WTC11 (cell line): ENCODE measurements at regions not wholly inside any gene's neighbourhood (a gene's known extent, or its start where the extent isn't known, plus 50 kb on each side); places are given as distances from the start of the nearest gene placed in this dataset.

Experiments
- ATAC-seq: fragments of 200-7000 bp; cut with Tn5 transposase; 2 replicates; pipeline ENCODE4 v1.10.0; 2021; ENCODE audit warnings: mild to moderate bottlenecking, moderate library complexity
- CTCF ChIA-PET: fragments of 300-600 bp; sonication (Branson Sonifier 250); formaldehyde crosslinking; loops from one replicate; lab custom pipeline; 2021; ENCODE audit warnings: antibody characterized with exemption; lab: Charles Lee
- POLR2A ChIA-PET: fragments of 350-600 bp; sonication (Branson Sonifier 250); formaldehyde crosslinking; loops from one replicate; lab custom pipeline; 2021; ENCODE audit warnings: antibody characterized with exemption; lab: Charles Lee
- DNase-seq: peaks from one replicate; pipeline ENCODE4 v3.0.0; 2021; ENCODE audit warnings: low spot score
- H3K27ac Mint-ChIP-seq: 2 replicates; pipeline ENCODE4 v1.8.0; 2021; ENCODE audit warnings: mixed read lengths
- H3K27me3 Mint-ChIP-seq: 2 replicates; pipeline ENCODE4 v1.8.0; 2021; ENCODE audit warnings: low read depth, mild to moderate bottlenecking, moderate library complexity, mixed read lengths
- H3K36me3 Mint-ChIP-seq: 2 replicates; pipeline ENCODE4 v1.8.0; 2021; ENCODE audit warnings: mixed read lengths
- H3K4me1 Mint-ChIP-seq: 2 replicates; pipeline ENCODE4 v1.8.0; 2022; ENCODE audit warnings: mixed read lengths
- H3K4me3 Mint-ChIP-seq: 2 replicates; pipeline ENCODE4 v1.8.0; 2021; ENCODE audit warnings: mild to moderate bottlenecking, moderate library complexity, mixed read lengths
- H3K9me3 Mint-ChIP-seq: 2 replicates; pipeline ENCODE4 v1.8.0; 2021; ENCODE audit warnings: mixed read lengths
- ATF1 ChIP-seq: sonication (generic); formaldehyde crosslinking; IDR thresholded peaks from 2 replicates; pipeline ENCODE4 v1.8.1; 2023; ENCODE audit warnings: mild to moderate bottlenecking, moderate library complexity, missing genetic modification reagents
- ATF2 ChIP-seq: sonication (generic); formaldehyde crosslinking; IDR thresholded peaks from 2 replicates; pipeline ENCODE4 v1.8.1; 2022; ENCODE audit warnings: low read depth, missing genetic modification reagents, borderline replicate concordance
- CREB1 ChIP-seq: sonication (generic); formaldehyde crosslinking; IDR thresholded peaks from 2 replicates; pipeline ENCODE4 v1.8.0; 2023; ENCODE audit warnings: mild to moderate bottlenecking, missing genetic modification reagents
- ELF4 ChIP-seq: sonication (generic); formaldehyde crosslinking; IDR thresholded peaks from 2 replicates; pipeline ENCODE4 v1.8.1; 2022; ENCODE audit warnings: low read depth, mild to moderate bottlenecking, moderate library complexity, missing genetic modification reagents
- ETV6 ChIP-seq: sonication (generic); formaldehyde crosslinking; IDR thresholded peaks from 2 replicates; pipeline ENCODE4 v1.8.1; 2022; ENCODE audit warnings: mild to moderate bottlenecking, missing genetic modification reagents
- FOXP1 ChIP-seq: sonication (generic); formaldehyde crosslinking; IDR thresholded peaks from 2 replicates; pipeline ENCODE4 v1.8.0; 2022; ENCODE audit warnings: missing genetic modification reagents, mild to moderate bottlenecking, moderate library complexity, borderline replicate concordance
- GRHL2 ChIP-seq: fragments of 250-450 bp; sonication (Bioruptor Pico); IDR thresholded peaks from 2 replicates; pipeline ENCODE4 v1.8.0; 2022; ENCODE audit warnings: mild to moderate bottlenecking, moderate library complexity; ENCODE audit not compliant: insufficient replicate concordance, severe bottlenecking
- IRF2 ChIP-seq: sonication (generic); formaldehyde crosslinking; IDR thresholded peaks from 2 replicates; pipeline ENCODE4 v1.8.0; 2022; ENCODE audit warnings: low read depth, missing genetic modification reagents, borderline replicate concordance
- JAZF1 ChIP-seq: fragments of 250-450 bp; sonication (Bioruptor Pico); IDR thresholded peaks from 2 replicates; pipeline ENCODE4 v1.9.0; 2021; ENCODE audit warnings: moderate library complexity, mild to moderate bottlenecking, inconsistent platforms
- JUN ChIP-seq: sonication (generic); formaldehyde crosslinking; IDR thresholded peaks from 2 replicates; pipeline ENCODE4 v1.8.0; 2023; ENCODE audit warnings: mild to moderate bottlenecking, missing genetic modification reagents
- KAT7 ChIP-seq: sonication (generic); formaldehyde crosslinking; IDR thresholded peaks from 2 replicates; pipeline ENCODE4 v1.8.1; 2023; ENCODE audit warnings: missing genetic modification reagents, mild to moderate bottlenecking, borderline replicate concordance
- MAX ChIP-seq: sonication (generic); formaldehyde crosslinking; IDR thresholded peaks from 2 replicates; pipeline ENCODE4 v1.8.0; 2022; ENCODE audit warnings: mild to moderate bottlenecking, missing genetic modification reagents
- NFATC4 ChIP-seq: fragments of 250-450 bp; sonication (Bioruptor Pico); IDR thresholded peaks from 2 replicates; pipeline ENCODE4 v1.9.0; 2021; ENCODE audit warnings: mild to moderate bottlenecking
- PREB ChIP-seq: sonication (generic); formaldehyde crosslinking; IDR thresholded peaks from 2 replicates; pipeline ENCODE4 v1.8.1; 2022; ENCODE audit warnings: mild to moderate bottlenecking, missing genetic modification reagents, moderate library complexity, borderline replicate concordance
- RELA ChIP-seq: sonication (generic); formaldehyde crosslinking; IDR thresholded peaks from 2 replicates; pipeline ENCODE4 v1.8.1; 2022; ENCODE audit warnings: missing genetic modification reagents, mild to moderate bottlenecking, borderline replicate concordance
- SMAD3 ChIP-seq: sonication (generic); formaldehyde crosslinking; IDR thresholded peaks from 2 replicates; pipeline ENCODE4 v1.8.0; 2022; ENCODE audit warnings: missing genetic modification reagents, mild to moderate bottlenecking, borderline replicate concordance
- SMAD4 ChIP-seq: sonication (generic); formaldehyde crosslinking; IDR thresholded peaks from 2 replicates; pipeline ENCODE4 v1.8.0; 2022; ENCODE audit warnings: mild to moderate bottlenecking, missing genetic modification reagents
- SOX15 ChIP-seq: fragments of 250-450 bp; sonication (Bioruptor Pico); IDR thresholded peaks from 2 replicates; pipeline ENCODE4 v1.9.0; 2021; ENCODE audit warnings: mild to moderate bottlenecking
- SP1 ChIP-seq: sonication (generic); formaldehyde crosslinking; conservative IDR thresholded peaks from 2 replicates; pipeline ENCODE4 v1.8.1; 2022; ENCODE audit warnings: missing genetic modification reagents
- USF2 ChIP-seq: sonication (generic); formaldehyde crosslinking; IDR thresholded peaks from 2 replicates; pipeline ENCODE4 v1.8.1; 2023; ENCODE audit warnings: mild to moderate bottlenecking, missing genetic modification reagents, moderate library complexity
- ZBTB21 ChIP-seq: sonication (generic); formaldehyde crosslinking; IDR thresholded peaks from 2 replicates; pipeline ENCODE4 v1.8.1; 2023; ENCODE audit warnings: mild to moderate bottlenecking, missing genetic modification reagents, borderline replicate concordance
- ZMAT4 ChIP-seq: fragments of 250-450 bp; sonication (Bioruptor Pico); IDR thresholded peaks from 2 replicates; pipeline ENCODE4 v1.9.0; 2021; ENCODE audit warnings: mild to moderate bottlenecking
- ZNF138 ChIP-seq: sonication (generic); formaldehyde crosslinking; conservative IDR thresholded peaks from 2 replicates; pipeline ENCODE4 v1.8.1; 2022; ENCODE audit warnings: mild to moderate bottlenecking, moderate library complexity, missing genetic modification reagents
- ZNF317 ChIP-seq: sonication (generic); formaldehyde crosslinking; IDR thresholded peaks from 2 replicates; pipeline ENCODE4 v1.8.1; 2023; ENCODE audit warnings: low read depth, mild to moderate bottlenecking, moderate library complexity, missing genetic modification reagents, borderline replicate concordance
- ZNF396 ChIP-seq: fragments of 250-450 bp; sonication (Bioruptor Pico); IDR thresholded peaks from 2 replicates; pipeline ENCODE4 v1.8.0; 2021; ENCODE audit warnings: mild to moderate bottlenecking, moderate library complexity, borderline replicate concordance
- ZNF671 ChIP-seq: fragments of 250-450 bp; sonication (Bioruptor Pico); IDR thresholded peaks from 2 replicates; pipeline ENCODE4 v1.8.0; 2021; ENCODE audit warnings: mild to moderate bottlenecking
- TF ChIP-seq, protein P1 (sequence below): fragments of 250-450 bp; sonication (Bioruptor Pico); IDR thresholded peaks from 2 replicates; pipeline ENCODE4 v1.9.0; 2021; ENCODE audit warnings: mild to moderate bottlenecking, borderline replicate concordance

- TF ChIP-seq SP1 (CRISPR knock-in tag) = no peak
- TF ChIP-seq ATF2 (CRISPR knock-in tag) = no peak
- TF ChIP-seq ZBTB21 (CRISPR knock-in tag) = no peak
- no peak for TF ChIP-seq GRHL2
- no peak for TF ChIP-seq ZNF396 (CRISPR knock-in tag)
- TF ChIP-seq SMAD4 (CRISPR knock-in tag) = no peak
- no peak for TF ChIP-seq ZNF317
- no peak for TF ChIP-seq KAT7 (CRISPR knock-in tag)
- TF ChIP-seq PREB (CRISPR knock-in tag) = no peak
- no peak for TF ChIP-seq IRF2
- no peak for TF ChIP-seq SOX15 (CRISPR knock-in tag)
- no peak for TF ChIP-seq NFATC4
- TF ChIP-seq JAZF1 (CRISPR knock-in tag) = no peak
- no peak for TF ChIP-seq MAX (CRISPR knock-in tag)
- TF ChIP-seq USF2 = no peak
- no peak for TF ChIP-seq ELF4 (CRISPR knock-in tag)
- TF ChIP-seq ETV6 (CRISPR knock-in tag) = no peak
- TF ChIP-seq ZMAT4 (CRISPR knock-in tag) = no peak
- TF ChIP-seq SMAD3 (CRISPR knock-in tag) = no peak
- no peak overlapping the region for H3K4me3 Mint-ChIP-seq
- ChIA-PET CTCF (interaction anchor here (1.0 to 1.7 kb wide), 5 partner anchors 15 to 59 kb away, joined by 3 to 5 read pairs (median 3); no protein-coding TSS in a partner anchor), POLR2A (no interaction called here)
- ATAC-seq = no peak
- no peaks in the 10 kb centered on the region for H3K36me3 Mint-ChIP-seq
- H3K9me3 Mint-ChIP-seq = peaks cover 9% of the 10 kb centered on the region
- H3K4me1 Mint-ChIP-seq = peaks cover 57% of the 10 kb centered on the region
- H3K27ac Mint-ChIP-seq = peak overlapping the region; percentile 84
- DNase-seq = no peak
- H3K27me3 Mint-ChIP-seq = no peaks in the 10 kb centered on the region
Measured at GRCh38 chr11:70526116-70527045, 128.1 kb downstream of the CTTN start.

GRCh38 chr11:70527046-70527395 is 128.7 kb downstream of the CTTN start:
- no peak for ATAC-seq
- H3K36me3 Mint-ChIP-seq = no peaks in the 10 kb centered on the region
- peaks cover 9% of the 10 kb centered on the region for H3K9me3 Mint-ChIP-seq
- no peaks in the 10 kb centered on the region for H3K27me3 Mint-ChIP-seq
- H3K27ac Mint-ChIP-seq = peak overlapping the region; percentile 84; the same call in 1 of the 2 replicates
- peaks cover 57% of the 10 kb centered on the region for H3K4me1 Mint-ChIP-seq
- DNase-seq = no peak
- H3K4me3 Mint-ChIP-seq = no peak overlapping the region
- CTCF ChIA-PET = interaction anchor here (0.6 to 1.7 kb wide), 4 partner anchors 15 to 152 kb away, joined by 3 to 7 read pairs (median 4); no protein-coding TSS in a partner anchor
- POLR2A ChIA-PET = no interaction called here
- TF ChIP-seq ZNF138 (CRISPR knock-in tag) (no peak), RELA (CRISPR knock-in tag) (no peak), CREB1 (CRISPR knock-in tag) (no peak), FOXP1 (no peak), ZNF671 (CRISPR knock-in tag) (no peak), ATF1 (CRISPR knock-in tag) (no peak), JAZF1 (CRISPR knock-in tag) (no peak), JUN (no peak), ZBTB21 (CRISPR knock-in tag) (no peak)
- TF ChIP-seq, protein P1, sequence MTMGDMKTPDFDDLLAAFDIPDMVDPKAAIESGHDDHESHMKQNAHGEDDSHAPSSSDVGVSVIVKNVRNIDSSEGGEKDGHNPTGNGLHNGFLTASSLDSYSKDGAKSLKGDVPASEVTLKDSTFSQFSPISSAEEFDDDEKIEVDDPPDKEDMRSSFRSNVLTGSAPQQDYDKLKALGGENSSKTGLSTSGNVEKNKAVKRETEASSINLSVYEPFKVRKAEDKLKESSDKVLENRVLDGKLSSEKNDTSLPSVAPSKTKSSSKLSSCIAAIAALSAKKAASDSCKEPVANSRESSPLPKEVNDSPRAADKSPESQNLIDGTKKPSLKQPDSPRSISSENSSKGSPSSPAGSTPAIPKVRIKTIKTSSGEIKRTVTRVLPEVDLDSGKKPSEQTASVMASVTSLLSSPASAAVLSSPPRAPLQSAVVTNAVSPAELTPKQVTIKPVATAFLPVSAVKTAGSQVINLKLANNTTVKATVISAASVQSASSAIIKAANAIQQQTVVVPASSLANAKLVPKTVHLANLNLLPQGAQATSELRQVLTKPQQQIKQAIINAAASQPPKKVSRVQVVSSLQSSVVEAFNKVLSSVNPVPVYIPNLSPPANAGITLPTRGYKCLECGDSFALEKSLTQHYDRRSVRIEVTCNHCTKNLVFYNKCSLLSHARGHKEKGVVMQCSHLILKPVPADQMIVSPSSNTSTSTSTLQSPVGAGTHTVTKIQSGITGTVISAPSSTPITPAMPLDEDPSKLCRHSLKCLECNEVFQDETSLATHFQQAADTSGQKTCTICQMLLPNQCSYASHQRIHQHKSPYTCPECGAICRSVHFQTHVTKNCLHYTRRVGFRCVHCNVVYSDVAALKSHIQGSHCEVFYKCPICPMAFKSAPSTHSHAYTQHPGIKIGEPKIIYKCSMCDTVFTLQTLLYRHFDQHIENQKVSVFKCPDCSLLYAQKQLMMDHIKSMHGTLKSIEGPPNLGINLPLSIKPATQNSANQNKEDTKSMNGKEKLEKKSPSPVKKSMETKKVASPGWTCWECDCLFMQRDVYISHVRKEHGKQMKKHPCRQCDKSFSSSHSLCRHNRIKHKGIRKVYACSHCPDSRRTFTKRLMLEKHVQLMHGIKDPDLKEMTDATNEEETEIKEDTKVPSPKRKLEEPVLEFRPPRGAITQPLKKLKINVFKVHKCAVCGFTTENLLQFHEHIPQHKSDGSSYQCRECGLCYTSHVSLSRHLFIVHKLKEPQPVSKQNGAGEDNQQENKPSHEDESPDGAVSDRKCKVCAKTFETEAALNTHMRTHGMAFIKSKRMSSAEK = no peak
